Smooth muscle cell (in vitro differentiated cells): ENCODE measurements at regions not wholly inside any gene's neighbourhood (a gene's known extent, or its start where the extent isn't known, plus 50 kb on each side); places are given as distances from the start of the nearest gene placed in this dataset.
A peak's percentile ranks its signal among the peaks of the same experiment; 100 is the strongest.

Source experiments
- DNase-seq: peaks from one replicate; lab custom pipeline; 2025; ENCODE audit not compliant: unreplicated experiment; lab: John Stamatoyannopoulos, UW
- H2AFZ ChIP-seq: fragments of 200-600 bp; sonication (generic); 2 replicates; pipeline ENCODE4 v1.6.0; 2016; ENCODE audit warnings: antibody characterized with exemption, low read depth, mild to moderate bottlenecking
- H3F3A ChIP-seq: fragments of 200-600 bp; sonication (generic); 2 replicates; pipeline ENCODE4 v1.6.0; 2017; ENCODE audit warnings: antibody characterized with exemption, low read depth
- H3K27ac ChIP-seq: fragments of 200-600 bp; sonication (generic); 2 replicates; pipeline ENCODE4 v1.5.1; 2016; ENCODE audit warnings: low read depth, mild to moderate bottlenecking
- H3K27me3 ChIP-seq: fragments of 200-600 bp; sonication (generic); 2 replicates; pipeline ENCODE4 v1.6.1; 2016; ENCODE audit warnings: low read depth, mild to moderate bottlenecking
- H3K36me3 ChIP-seq: fragments of 200-600 bp; sonication (generic); 2 replicates; pipeline ENCODE4 v1.5.1; 2016; ENCODE audit warnings: low read depth
- H3K4me1 ChIP-seq: fragments of 200-600 bp; sonication (generic); 2 replicates; pipeline ENCODE4 v1.5.1; 2016; ENCODE audit warnings: low read depth
- H3K4me2 ChIP-seq: fragments of 200-600 bp; sonication (generic); 2 replicates; pipeline ENCODE4 v1.6.0; 2016; ENCODE audit warnings: mild to moderate bottlenecking
- H3K4me3 ChIP-seq: fragments of 200-600 bp; sonication (generic); 2 replicates; pipeline ENCODE4 v1.5.1; 2016; ENCODE audit warnings: mild to moderate bottlenecking
- H3K79me2 ChIP-seq: fragments of 200-600 bp; sonication (generic); 2 replicates; pipeline ENCODE4 v1.6.0; 2016; ENCODE audit warnings: low read depth, mild to moderate bottlenecking
- H3K9ac ChIP-seq: fragments of 200-600 bp; sonication (generic); 2 replicates; pipeline ENCODE4 v1.6.0; 2016; ENCODE audit warnings: low read depth
- H3K9me3 ChIP-seq: fragments of 200-600 bp; sonication (generic); replicated peaks from 2 replicates; pipeline ENCODE4 v1.5.1; 2016; ENCODE audit warnings: low read depth
- H4K20me1 ChIP-seq: fragments of 200-600 bp; sonication (generic); 2 replicates; pipeline ENCODE4 v1.6.0; 2016; ENCODE audit warnings: low read depth
- CTCF ChIP-seq: fragments of 200-600 bp; sonication (generic); IDR thresholded peaks from 2 replicates; pipeline ENCODE4 v1.5.1; 2017; ENCODE audit warnings: borderline replicate concordance, mild to moderate bottlenecking, antibody characterized with exemption; ENCODE audit not compliant: insufficient read depth, poor library complexity, severe bottlenecking
- WGBS: methylation state at CpG from one replicate; pipeline ENCODE4 v1.1.7; 2016; ENCODE audit warnings: low lambda C conversion rate; 5-methylcytosine and 5-hydroxymethylcytosine counted together

GRCh38 chr5:18299166-18299565 lies 664.9 kb downstream of the TAF11L14 start:
- Histone ChIP-seq H4K20me1 (no peaks in the 10 kb centered on the region), H3F3A (no peaks in the 10 kb centered on the region), H3K4me1 (no peaks in the 10 kb centered on the region), H3K9ac (no peak overlapping the region), H2AFZ (no peak overlapping the region), H3K27ac (no peak overlapping the region), H3K27me3 (no peaks in the 10 kb centered on the region), H3K4me3 (no peak overlapping the region), H3K9me3 (no peaks in the 10 kb centered on the region), H3K36me3 (no peaks in the 10 kb centered on the region), H3K4me2 (no peak overlapping the region), H3K79me2 (no peaks in the 10 kb centered on the region)
- no peak for TF ChIP-seq CTCF
- DNase-seq, result no peak

DNA sequence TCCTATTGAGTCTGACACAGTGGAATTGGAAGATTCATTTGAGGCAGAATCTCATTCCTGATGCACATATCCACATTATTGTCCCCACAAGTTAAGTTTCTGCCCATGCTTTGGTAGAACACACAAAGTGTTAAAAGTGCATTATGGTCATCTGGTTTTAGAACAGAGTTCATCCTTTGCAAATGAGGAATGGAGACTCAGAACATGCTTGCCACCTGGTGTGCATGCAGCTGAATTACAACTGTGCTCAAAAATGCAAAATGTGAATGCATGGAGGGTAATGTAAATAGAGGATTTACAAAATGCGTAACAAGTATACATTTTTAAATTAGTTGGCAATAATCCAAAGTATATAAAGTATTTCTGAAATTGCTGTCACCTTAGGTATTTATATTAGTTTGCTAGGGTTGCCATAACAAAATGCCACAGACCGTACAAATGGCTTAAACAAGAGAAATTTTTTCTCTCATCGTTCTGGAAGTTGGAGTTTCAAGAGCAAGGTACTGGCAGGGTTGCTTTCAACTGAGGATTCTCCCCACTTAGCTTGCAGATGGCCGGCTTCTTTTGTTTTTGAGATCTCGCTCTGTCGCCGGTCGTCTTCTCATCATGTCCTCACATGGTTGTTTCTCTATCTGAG lies 671.1 kb downstream of the TAF11L14 start:
- Histone ChIP-seq H3K4me3 (no peak overlapping the region), H3K79me2 (no peaks in the 10 kb centered on the region), H3K27me3 (no peaks in the 10 kb centered on the region), H3K27ac (no peak overlapping the region), H3K4me1 (no peaks in the 10 kb centered on the region), H3K9ac (no peak overlapping the region), H3K4me2 (no peak overlapping the region), H2AFZ (no peak overlapping the region), H3K36me3 (no peaks in the 10 kb centered on the region), H3F3A (no peaks in the 10 kb centered on the region), H3K9me3 (no peaks in the 10 kb centered on the region), H4K20me1 (no peaks in the 10 kb centered on the region)
- WGBS, result 84% methylated on average over 8 of the region's 8 CpGs
- peak; percentile 71 for TF ChIP-seq CTCF
- no peak for DNase-seq

- WGBS, result 60% methylated on average over 3 of the region's 3 CpGs
- Histone ChIP-seq H2AFZ (no peak overlapping the region), H4K20me1 (no peaks in the 10 kb centered on the region), H3K4me1 (no peaks in the 10 kb centered on the region), H3K9me3 (no peaks in the 10 kb centered on the region), H3K79me2 (no peaks in the 10 kb centered on the region), H3K36me3 (no peaks in the 10 kb centered on the region), H3F3A (no peaks in the 10 kb centered on the region), H3K27ac (no peak overlapping the region), H3K9ac (no peak overlapping the region), H3K4me3 (no peak overlapping the region), H3K4me2 (no peak overlapping the region), H3K27me3 (no peaks in the 10 kb centered on the region)
- no peak for TF ChIP-seq CTCF
- DNase-seq, result no peak
Observed at GRCh38 chr5:18311266-18311665, 677.0 kb downstream of the TAF11L14 start.

- Histone ChIP-seq H3K36me3 (no peaks in the 10 kb centered on the region), H3K27ac (no peak overlapping the region), H3K9me3 (no peaks in the 10 kb centered on the region), H3K9ac (no peak overlapping the region), H3F3A (no peaks in the 10 kb centered on the region), H2AFZ (no peak overlapping the region), H3K4me1 (no peaks in the 10 kb centered on the region), H3K79me2 (no peaks in the 10 kb centered on the region), H3K4me3 (no peak overlapping the region), H3K27me3 (no peaks in the 10 kb centered on the region), H3K4me2 (no peak overlapping the region), H4K20me1 (no peaks in the 10 kb centered on the region)
- TF ChIP-seq CTCF, result no peak
- DNase-seq, result no peak
- 90% methylated on average over 1 of the region's 1 CpG for WGBS
Observed at GRCh38 chr5:18312016-18312415, 677.8 kb downstream of the TAF11L14 start.
